Astrocyte (in vitro differentiated cells and primary cell): ENCODE measurements at regions not wholly inside any gene's neighbourhood (a gene's known extent, or its start where the extent isn't known, plus 50 kb on each side); places are given as distances from the start of the nearest gene placed in this dataset.
"Not testable (repeated sequence)": the region's sequence is repeated elsewhere in the genome, so short reads cannot be mapped to it uniquely, and the experiment has no call there.

ENCODE experiments used
- DNase-seq: peaks from one replicate; pipeline ENCODE4 v3.0.0-alpha.2; 2010; ENCODE audit warnings: low read depth
- FAIRE-seq: peaks from 2 replicates; lab custom pipeline; 2011; peaks lifted over from hg19 to GRCh38; lab: Jason Lieb, UNC
- H2AFZ ChIP-seq: 2 replicates; pipeline ENCODE4 v1.6.0; 2012; ENCODE audit warnings: low read depth, low read length, inconsistent platforms
- H3K27ac ChIP-seq: 2 replicates; pipeline ENCODE4 v1.5.1; 2011; ENCODE audit warnings: low read depth, low read length, inconsistent platforms
- H3K27me3 ChIP-seq: 2 replicates; pipeline ENCODE4 v1.6.0; 2011; ENCODE audit warnings: low read length, inconsistent platforms; ENCODE audit not compliant: insufficient read depth
- H3K36me3 ChIP-seq: 2 replicates; pipeline ENCODE4 v1.5.1; 2011; ENCODE audit warnings: low read length, inconsistent platforms; ENCODE audit not compliant: insufficient read depth
- H3K4me1 ChIP-seq: 2 replicates; pipeline ENCODE4 v1.5.1; 2011; ENCODE audit warnings: low read length, inconsistent platforms; ENCODE audit not compliant: insufficient read depth
- H3K4me2 ChIP-seq: 2 replicates; pipeline ENCODE4 v1.6.0; 2012; ENCODE audit warnings: low read length, inconsistent platforms
- H3K4me3 ChIP-seq: 2 replicates; pipeline ENCODE4 v1.5.1; 2011; ENCODE audit warnings: low read depth, mild to moderate bottlenecking, low read length, inconsistent platforms; ENCODE audit not compliant: insufficient read depth
- H3K79me2 ChIP-seq: 2 replicates; pipeline ENCODE4 v1.6.0; 2012; ENCODE audit warnings: mild to moderate bottlenecking, low read length, inconsistent platforms; ENCODE audit not compliant: insufficient read depth
- H3K9ac ChIP-seq: 2 replicates; pipeline ENCODE4 v1.6.0; 2012; ENCODE audit warnings: mild to moderate bottlenecking, low read length, inconsistent platforms
- H3K9me3 ChIP-seq: 2 replicates; pipeline ENCODE4 v1.5.1; 2012; ENCODE audit warnings: low read depth, mild to moderate bottlenecking, low read length, inconsistent platforms; ENCODE audit not compliant: insufficient read depth
- H4K20me1 ChIP-seq: 2 replicates; pipeline ENCODE4 v1.6.0; 2012; ENCODE audit warnings: low read length, inconsistent platforms; ENCODE audit not compliant: insufficient read depth
- H3K27ac Mint-ChIP-seq: one replicate; pipeline ENCODE4 v1.8.0; 2021; ENCODE audit warnings: mild to moderate bottlenecking, mixed read lengths; ENCODE audit not compliant: unreplicated experiment
- H3K27me3 Mint-ChIP-seq: one replicate; pipeline ENCODE4 v1.8.0; 2021; ENCODE audit warnings: low read depth, mixed read lengths; ENCODE audit not compliant: unreplicated experiment
- H3K36me3 Mint-ChIP-seq: one replicate; pipeline ENCODE4 v1.8.0; 2021; ENCODE audit warnings: low read depth, mixed read lengths; ENCODE audit not compliant: unreplicated experiment
- H3K4me1 Mint-ChIP-seq: one replicate; pipeline ENCODE4 v1.8.0; 2021; ENCODE audit warnings: low read depth, mixed read lengths; ENCODE audit not compliant: unreplicated experiment
- H3K4me3 Mint-ChIP-seq: one replicate; pipeline ENCODE4 v1.8.0; 2021; ENCODE audit warnings: mild to moderate bottlenecking, moderate library complexity, mixed read lengths; ENCODE audit not compliant: unreplicated experiment
- H3K9me3 Mint-ChIP-seq: one replicate; pipeline ENCODE4 v1.8.0; 2021; ENCODE audit warnings: mild to moderate bottlenecking, mixed read lengths; ENCODE audit not compliant: unreplicated experiment
- EZH2 ChIP-seq: IDR thresholded peaks from 2 replicates; pipeline ENCODE4 v1.6.1; 2012; ENCODE audit warnings: mild to moderate bottlenecking, low read length, inconsistent platforms; ENCODE audit not compliant: insufficient read depth
- TF ChIP-seq, protein P1 (sequence below): IDR thresholded peaks from 2 replicates; pipeline ENCODE4 v1.5.1; 2011; ENCODE audit warnings: low read depth, mild to moderate bottlenecking, inconsistent platforms, low read length, moderate library complexity; ENCODE audit not compliant: insufficient read depth

DNA sequence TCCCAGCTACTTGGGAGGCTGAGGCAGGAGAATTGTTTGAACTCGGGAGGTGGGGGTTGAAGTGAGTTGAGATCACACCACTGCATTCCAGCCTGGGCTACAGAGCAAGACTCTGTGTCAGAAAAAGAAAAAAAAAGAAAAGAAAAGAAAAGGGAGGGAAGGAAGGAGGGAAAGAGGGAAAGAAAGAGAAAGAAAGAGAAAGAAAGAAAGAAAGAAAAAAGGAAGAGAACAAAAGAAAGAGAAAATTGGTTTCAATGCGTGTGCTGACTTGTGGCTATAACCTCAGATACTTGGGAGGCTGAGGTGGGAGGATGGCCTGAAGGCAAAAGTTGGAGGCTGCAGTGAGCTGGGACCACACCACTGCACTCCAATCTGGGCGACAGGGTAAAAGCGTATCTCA, 128.4 kb upstream of the TBX3 start:
- peaks cover 32% of the 10 kb centered on the region for H3K27me3 Mint-ChIP-seq
- H3K79me2 ChIP-seq, result no peaks in the 10 kb centered on the region
- no peak overlapping the region for H3K4me3 Mint-ChIP-seq
- peak overlapping the region; percentile 61 for H2AFZ ChIP-seq
- no peaks in the 10 kb centered on the region for H3K9me3 Mint-ChIP-seq
- H3K9ac ChIP-seq, result peak overlapping the region; percentile 38
- H3K27ac ChIP-seq, result no peak overlapping the region
- H3K4me2 ChIP-seq, result peak overlapping the region; percentile 76
- H3K36me3 Mint-ChIP-seq, result no peaks in the 10 kb centered on the region
- no peaks in the 10 kb centered on the region for H3K4me1 ChIP-seq
- H4K20me1 ChIP-seq, result no peaks in the 10 kb centered on the region
- no peak overlapping the region for H3K27ac Mint-ChIP-seq
- DNase-seq (no peak), FAIRE-seq (no peak)
- no peaks in the 10 kb centered on the region for H3K9me3 ChIP-seq
- H3K4me1 Mint-ChIP-seq, result no peaks in the 10 kb centered on the region
- no peaks in the 10 kb centered on the region for H3K36me3 ChIP-seq
- TF ChIP-seq, protein P1, sequence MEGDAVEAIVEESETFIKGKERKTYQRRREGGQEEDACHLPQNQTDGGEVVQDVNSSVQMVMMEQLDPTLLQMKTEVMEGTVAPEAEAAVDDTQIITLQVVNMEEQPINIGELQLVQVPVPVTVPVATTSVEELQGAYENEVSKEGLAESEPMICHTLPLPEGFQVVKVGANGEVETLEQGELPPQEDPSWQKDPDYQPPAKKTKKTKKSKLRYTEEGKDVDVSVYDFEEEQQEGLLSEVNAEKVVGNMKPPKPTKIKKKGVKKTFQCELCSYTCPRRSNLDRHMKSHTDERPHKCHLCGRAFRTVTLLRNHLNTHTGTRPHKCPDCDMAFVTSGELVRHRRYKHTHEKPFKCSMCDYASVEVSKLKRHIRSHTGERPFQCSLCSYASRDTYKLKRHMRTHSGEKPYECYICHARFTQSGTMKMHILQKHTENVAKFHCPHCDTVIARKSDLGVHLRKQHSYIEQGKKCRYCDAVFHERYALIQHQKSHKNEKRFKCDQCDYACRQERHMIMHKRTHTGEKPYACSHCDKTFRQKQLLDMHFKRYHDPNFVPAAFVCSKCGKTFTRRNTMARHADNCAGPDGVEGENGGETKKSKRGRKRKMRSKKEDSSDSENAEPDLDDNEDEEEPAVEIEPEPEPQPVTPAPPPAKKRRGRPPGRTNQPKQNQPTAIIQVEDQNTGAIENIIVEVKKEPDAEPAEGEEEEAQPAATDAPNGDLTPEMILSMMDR, result no peak
- no peak for TF ChIP-seq EZH2
- H3K4me3 ChIP-seq, result no peak overlapping the region
- peaks cover under 1% of the 10 kb centered on the region for H3K27me3 ChIP-seq

DNA sequence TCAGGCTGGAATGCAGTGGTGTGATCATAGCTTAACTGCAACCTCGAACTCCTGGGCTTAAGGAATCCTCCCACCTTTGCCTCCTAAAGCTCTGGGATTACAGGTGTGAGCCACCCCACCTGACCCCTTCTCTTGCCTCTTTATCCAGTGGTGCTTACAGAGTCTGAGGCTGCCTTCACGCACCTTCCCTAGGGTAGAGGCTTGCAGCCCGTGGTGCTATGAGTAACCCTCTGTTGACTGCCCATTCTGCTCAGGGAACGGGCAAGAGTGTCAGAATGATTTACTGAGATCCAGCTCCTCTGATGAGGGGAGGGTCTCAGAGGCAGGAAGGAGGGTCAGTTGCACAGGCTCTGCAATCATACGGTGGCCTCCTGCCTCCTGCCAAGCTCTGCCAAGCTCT, 125.1 kb upstream of the TBX3 start:
- no peaks in the 10 kb centered on the region for H3K9me3 ChIP-seq
- Mint-ChIP-seq H3K27me3 (peaks cover 44% of the 10 kb centered on the region), H3K4me1 (no peaks in the 10 kb centered on the region), H3K27ac (no peak overlapping the region), H3K4me3 (no peak overlapping the region), H3K9me3 (no peaks in the 10 kb centered on the region), H3K36me3 (no peaks in the 10 kb centered on the region)
- FAIRE-seq, result no peak
- H3K27me3 ChIP-seq, result no peaks in the 10 kb centered on the region
- DNase-seq, result no peak
- H3K4me2 ChIP-seq, result no peak overlapping the region
- H3K27ac ChIP-seq, result no peak overlapping the region
- no peaks in the 10 kb centered on the region for H3K36me3 ChIP-seq
- TF ChIP-seq, protein P1, result no peak
- TF ChIP-seq EZH2, result no peak
- H3K4me3 ChIP-seq, result no peak overlapping the region
- no peaks in the 10 kb centered on the region for H3K79me2 ChIP-seq
- no peaks in the 10 kb centered on the region for H4K20me1 ChIP-seq
- no peak overlapping the region for H2AFZ ChIP-seq
- H3K4me1 ChIP-seq, result no peaks in the 10 kb centered on the region
- no peak overlapping the region for H3K9ac ChIP-seq

DNA sequence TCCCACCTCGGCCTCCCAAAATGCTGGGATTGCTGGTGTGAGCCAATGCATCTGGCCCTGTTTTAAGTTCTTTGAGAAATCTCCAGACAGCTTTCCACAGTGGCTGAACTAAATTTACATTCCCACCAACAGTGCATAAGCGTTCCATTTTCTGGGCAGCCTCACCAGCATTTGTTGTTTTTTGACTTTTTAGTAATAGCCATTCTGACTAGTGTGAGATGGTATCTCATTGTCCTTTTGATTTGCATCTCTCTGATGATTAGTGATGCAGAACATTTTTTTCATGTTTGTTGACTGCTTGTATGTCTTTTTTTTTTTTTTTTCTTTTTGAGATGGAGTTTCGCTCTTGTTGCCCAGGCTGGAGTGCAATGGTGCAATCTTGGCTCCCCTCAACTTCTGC, 117.4 kb upstream of the TBX3 start:
- not testable (repeated sequence) for H3K27ac Mint-ChIP-seq, H3K9me3 ChIP-seq, H3K27ac ChIP-seq, H4K20me1 ChIP-seq, H3K4me2 ChIP-seq, H3K4me1 Mint-ChIP-seq, H3K9me3 Mint-ChIP-seq, H3K4me3 ChIP-seq, H3K4me3 Mint-ChIP-seq, H2AFZ ChIP-seq, DNase-seq, FAIRE-seq, H3K4me1 ChIP-seq, H3K36me3 Mint-ChIP-seq, H3K79me2 ChIP-seq, H3K9ac ChIP-seq, H3K36me3 ChIP-seq, H3K27me3 ChIP-seq
- peaks cover 18% of the 10 kb centered on the region for H3K27me3 Mint-ChIP-seq

DNA sequence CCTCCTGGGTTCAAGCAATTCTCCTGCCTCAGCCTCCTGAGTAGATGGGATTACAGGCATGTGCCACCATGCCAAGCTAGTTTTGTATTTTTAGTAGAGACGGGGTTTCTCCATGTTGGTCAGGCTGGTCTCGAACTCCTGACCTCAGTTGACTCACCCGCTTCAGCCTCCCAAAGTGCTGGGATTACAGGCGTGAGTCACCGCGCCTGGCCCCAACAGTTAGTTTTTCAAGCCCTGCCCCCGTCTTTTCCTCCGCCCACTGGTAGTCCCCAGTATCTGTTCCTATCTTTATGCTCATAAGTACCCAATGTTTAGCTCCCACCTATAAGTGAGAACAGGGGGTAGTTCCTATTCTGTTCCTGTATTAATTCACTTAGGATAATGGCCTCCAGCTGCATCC, 116.6 kb upstream of the TBX3 start:
- not testable (repeated sequence) for H3K4me1 Mint-ChIP-seq, H3K4me1 ChIP-seq, H3K27ac Mint-ChIP-seq, H3K9ac ChIP-seq, H3K27me3 ChIP-seq, H3K4me2 ChIP-seq, H3K36me3 ChIP-seq, H3K4me3 ChIP-seq, FAIRE-seq, H3K36me3 Mint-ChIP-seq, H3K4me3 Mint-ChIP-seq, H4K20me1 ChIP-seq, H2AFZ ChIP-seq, H3K9me3 ChIP-seq, H3K79me2 ChIP-seq, DNase-seq, H3K27ac ChIP-seq, H3K9me3 Mint-ChIP-seq
- H3K27me3 Mint-ChIP-seq, result peaks cover 15% of the 10 kb centered on the region
